Stomach (tissue), 4 donors: ENCODE measurements at regions not wholly inside any gene's neighbourhood (a gene's known extent, or its start where the extent isn't known, plus 50 kb on each side); places are given as distances from the start of the nearest gene placed in this dataset.

Experiments used
- CTCF ChIP-seq, 7 experiments: fragments of 450-650 bp in 4 of 7; fragments of 200-600 bp in 3 of 7; sonication (generic) in 3 of 7; IDR thresholded peaks; one replicate each; pipeline ENCODE4 v1.5.1; 2016 to 2019; ENCODE audit warnings: antibody characterized with exemption in 7 of 7, control low read depth in 2 of 7, mild to moderate bottlenecking in 1 of 7
- POLR2A ChIP-seq, 4 donors: fragments of 450-650 bp; IDR thresholded peaks; one replicate each; pipeline ENCODE4 v1.6.1; 2016; ENCODE audit warnings: antibody characterized with exemption in 4 of 4, control low read depth in 2 of 4, mild to moderate bottlenecking in 1 of 4, moderate library complexity in 1 of 4

GRCh38 chr2:4295680-4296079 is 592.3 kb downstream of the DCDC2C start:
- TF ChIP-seq CTCF (IDR thresholded peaks at IDR 0.05): no peak
- TF ChIP-seq POLR2A (IDR thresholded peaks at IDR 0.05): no peak
